Neuronal stem cell (in vitro differentiated cells): ENCODE measurements at regions not wholly inside any gene's neighbourhood (a gene's known extent, or its start where the extent isn't known, plus 50 kb on each side); places are given as distances from the start of the nearest gene placed in this dataset.

Source experiments
- DNase-seq: peaks from one replicate; pipeline ENCODE4 v3.0.0-alpha.2; 2013; ENCODE audit warnings: low spot score
- H2AFZ ChIP-seq: one replicate; pipeline ENCODE4 v1.6.1; 2013; ENCODE audit warnings: mild to moderate bottlenecking, low read length, inconsistent platforms
- H2AK5ac ChIP-seq: 2 replicates; pipeline ENCODE4 v1.6.1; 2013; ENCODE audit warnings: low read depth, mild to moderate bottlenecking, inconsistent platforms, low read length, moderate library complexity, mixed read lengths
- H2BK120ac ChIP-seq: 2 replicates; pipeline ENCODE4 v1.6.1; 2013; ENCODE audit warnings: low read depth, mild to moderate bottlenecking, inconsistent platforms, low read length, moderate library complexity, mixed read lengths
- H2BK12ac ChIP-seq: one replicate; pipeline ENCODE4 v1.6.1; 2013; ENCODE audit warnings: low read length, inconsistent platforms
- H2BK15ac ChIP-seq: 2 replicates; pipeline ENCODE4 v1.6.1; 2013; ENCODE audit warnings: mild to moderate bottlenecking, low read length, inconsistent platforms, mixed read lengths
- H2BK5ac ChIP-seq: one replicate; pipeline ENCODE4 v1.6.1; 2013; ENCODE audit warnings: inconsistent platforms, mild to moderate bottlenecking, low read length, moderate library complexity
- H3K14ac ChIP-seq: one replicate; pipeline ENCODE4 v1.6.1; 2013; ENCODE audit warnings: low read length, inconsistent platforms
- H3K18ac ChIP-seq: 2 replicates; pipeline ENCODE4 v1.6.1; 2013; ENCODE audit warnings: low read length, inconsistent platforms
- H3K23ac ChIP-seq: 2 replicates; pipeline ENCODE4 v1.6.1; 2013; ENCODE audit warnings: low read depth, mild to moderate bottlenecking, mixed read lengths, low read length, inconsistent platforms; ENCODE audit not compliant: poor library complexity
- H3K27ac ChIP-seq: replicated peaks from 3 replicates; pipeline ENCODE4 v1.5.1; 2013; ENCODE audit warnings: low read length, inconsistent platforms
- H3K27me3 ChIP-seq, 3 experiments: 2 replicates each; pipeline ENCODE4 v1.6.1; 2013; ENCODE audit warnings: low read length in 3 of 3, mild to moderate bottlenecking in 2 of 3, inconsistent platforms in 1 of 3, low read depth in 1 of 3, mixed read lengths in 1 of 3, moderate library complexity in 1 of 3; ENCODE audit not compliant: control insufficient read depth in 3 of 3, insufficient read depth in 3 of 3
- H3K36me3 ChIP-seq, 2 donors: replicated peaks in 1 of 2; 2 replicates each; pipeline ENCODE4 v1.6.1; 2013; ENCODE audit warnings: low read length in 2 of 2; ENCODE audit not compliant: control insufficient read depth in 2 of 2, insufficient read depth in 2 of 2
- H3K4ac ChIP-seq: 2 replicates; pipeline ENCODE4 v1.6.1; 2013; ENCODE audit warnings: inconsistent platforms, mild to moderate bottlenecking, low read length, moderate library complexity
- H3K4me1 ChIP-seq, 2 donors: 1 replicate in 1 of 2; 2 replicates in 1 of 2; pipeline ENCODE4 v1.6.1; 2013; ENCODE audit warnings: low read length in 2 of 2, low read depth in 1 of 2; ENCODE audit not compliant: control insufficient read depth in 2 of 2, insufficient read depth in 1 of 2
- H3K4me2 ChIP-seq: one replicate; pipeline ENCODE4 v1.6.1; 2013; ENCODE audit warnings: mild to moderate bottlenecking, low read length, inconsistent platforms; ENCODE audit not compliant: insufficient read depth, poor library complexity, severe bottlenecking
- H3K4me3 ChIP-seq, 2 donors: 2 replicates each; pipeline ENCODE4 v1.5.1; 2013; ENCODE audit warnings: low read length in 2 of 2, mild to moderate bottlenecking in 2 of 2, inconsistent platforms in 1 of 2, moderate library complexity in 1 of 2
- H3K79me1 ChIP-seq: one replicate; pipeline ENCODE4 v1.6.1; 2013; ENCODE audit warnings: low read depth, mild to moderate bottlenecking, inconsistent platforms, low read length, moderate library complexity
- H3K9ac ChIP-seq: one replicate; pipeline ENCODE4 v1.6.1; 2013; ENCODE audit warnings: mild to moderate bottlenecking, low read depth, low read length, inconsistent platforms; ENCODE audit not compliant: poor library complexity
- H3K9me3 ChIP-seq, 2 donors: replicated peaks in 1 of 2; 2 replicates each; pipeline versions ENCODE3 to v1.6.1; 2013; ENCODE audit warnings: low read length in 2 of 2, mild to moderate bottlenecking in 2 of 2, inconsistent platforms in 1 of 2, low read depth in 1 of 2, mixed read lengths in 1 of 2, moderate library complexity in 1 of 2; ENCODE audit not compliant: control insufficient read depth in 2 of 2, insufficient read depth in 1 of 2
- H4K8ac ChIP-seq: one replicate; pipeline ENCODE4 v1.6.1; 2013; ENCODE audit warnings: low read depth, mild to moderate bottlenecking, inconsistent platforms, low read length, moderate library complexity
- H4K91ac ChIP-seq: one replicate; pipeline ENCODE4 v1.6.1; 2013; ENCODE audit warnings: low read length, low read depth, mild to moderate bottlenecking, inconsistent platforms; ENCODE audit not compliant: poor library complexity
- WGBS, 2 donors: extraction: QIAGEN DNeasy Blood & Tissue Kit; methylation state at CpG; one replicate each; pipeline ENCODE4 v1.1.7; 2013; ENCODE audit warnings: missing lambda C conversion rate in 2 of 2, mixed read lengths in 1 of 2; ENCODE audit not compliant: insufficient read length in 2 of 2, insufficient replicate concordance in 1 of 2; ENCODE audit errors: extremely low coverage in 2 of 2; 5-methylcytosine and 5-hydroxymethylcytosine counted together

GRCh38 chr4:43864616-43865146 is 583.9 kb downstream of the KCTD8 start:
- DNase-seq = no peak
- H3K36me3 ChIP-seq = no peaks in the 10 kb centered on the region
- no peak overlapping the region for H4K91ac ChIP-seq
- no peak overlapping the region for H3K27ac ChIP-seq
- no peaks in the 10 kb centered on the region for H3K27me3 ChIP-seq
- H2BK12ac ChIP-seq = no peak overlapping the region
- no peak overlapping the region for H2AFZ ChIP-seq
- H3K14ac ChIP-seq = no peak overlapping the region
- H3K4ac ChIP-seq = no peak overlapping the region
- no peak overlapping the region for H3K4me2 ChIP-seq
- no peak overlapping the region for H4K8ac ChIP-seq
- H2BK5ac ChIP-seq = no peak overlapping the region
- H3K4me3 ChIP-seq = no peak overlapping the region
- no peak overlapping the region for H2BK120ac ChIP-seq
- H3K79me1 ChIP-seq = no peaks in the 10 kb centered on the region
- H2BK15ac ChIP-seq = no peak overlapping the region
- H3K4me1 ChIP-seq = no peaks in the 10 kb centered on the region
- 100% methylated on average over 1 of the region's 5 CpGs; no CpG with 5 or more reads in 1 of the 2 donors for WGBS, 2 donors
- no peak overlapping the region for H3K9ac ChIP-seq
- no peak overlapping the region for H3K18ac ChIP-seq
- H3K9me3 ChIP-seq = no peaks in the 10 kb centered on the region
- no peak overlapping the region for H3K23ac ChIP-seq
- H2AK5ac ChIP-seq = no peak overlapping the region

GRCh38 chr4:43867908-43868307 is 580.7 kb downstream of the KCTD8 start:
- Histone ChIP-seq H3K18ac (no peak overlapping the region), H3K9me3 (no peaks in the 10 kb centered on the region), H3K79me1 (no peaks in the 10 kb centered on the region), H2BK5ac (no peak overlapping the region), H2BK12ac (no peak overlapping the region), H3K14ac (no peak overlapping the region), H3K9ac (no peak overlapping the region), H3K27ac (no peak overlapping the region), H4K8ac (no peak overlapping the region), H3K4ac (no peak overlapping the region), H3K4me3 (no peak overlapping the region), H4K91ac (no peak overlapping the region), H2BK15ac (no peak overlapping the region), H3K4me1 (no peaks in the 10 kb centered on the region), H3K23ac (no peak overlapping the region), H2AK5ac (no peak overlapping the region), H2BK120ac (no peak overlapping the region), H2AFZ (no peak overlapping the region), H3K36me3 (no peaks in the 10 kb centered on the region), H3K27me3 (no peaks in the 10 kb centered on the region), H3K4me2 (no peak overlapping the region)
- WGBS, 2 donors = no CpG with 5 or more reads among the region's 2 CpGs
- no peak for DNase-seq

GRCh38 chr4:43875655-43876054 is 573.0 kb downstream of the KCTD8 start:
- Histone ChIP-seq H3K23ac (no peak overlapping the region), H3K27me3 (no peaks in the 10 kb centered on the region), H2AFZ (no peak overlapping the region), H4K91ac (no peak overlapping the region), H3K4me1 (peaks cover 0 to 2% of the 10 kb centered on the region in 2 donors), H3K36me3 (no peaks in the 10 kb centered on the region), H3K4ac (no peak overlapping the region), H3K4me3 (no peak overlapping the region), H3K9ac (no peak overlapping the region), H4K8ac (no peak overlapping the region), H3K27ac (no peak overlapping the region), H2BK15ac (no peak overlapping the region), H3K4me2 (no peak overlapping the region), H2BK5ac (no peak overlapping the region), H3K9me3 (no peaks in the 10 kb centered on the region), H2BK120ac (no peak overlapping the region), H3K18ac (no peak overlapping the region), H2AK5ac (no peak overlapping the region), H3K14ac (no peak overlapping the region), H3K79me1 (no peaks in the 10 kb centered on the region), H2BK12ac (no peak overlapping the region)
- no CpG with 5 or more reads among the region's 4 CpGs for WGBS, 2 donors
- DNase-seq = no peak

- Histone ChIP-seq H3K9me3 (no peaks in the 10 kb centered on the region), H3K27me3 (no peaks in the 10 kb centered on the region), H3K4me1 (no peaks in the 10 kb centered on the region), H3K4ac (no peak overlapping the region), H4K91ac (no peak overlapping the region), H2BK120ac (no peak overlapping the region), H3K4me2 (no peak overlapping the region), H3K4me3 (no peak overlapping the region), H2BK5ac (no peak overlapping the region), H3K14ac (no peak overlapping the region), H2AFZ (no peak overlapping the region), H3K79me1 (no peaks in the 10 kb centered on the region), H3K36me3 (no peaks in the 10 kb centered on the region), H2AK5ac (no peak overlapping the region), H3K18ac (no peak overlapping the region), H2BK15ac (no peak overlapping the region), H4K8ac (no peak overlapping the region), H3K9ac (no peak overlapping the region), H3K23ac (no peak overlapping the region), H2BK12ac (no peak overlapping the region), H3K27ac (no peak overlapping the region)
- no peak for DNase-seq
- WGBS, 2 donors = no CpG with 5 or more reads among the region's 1 CpG
Measured at GRCh38 chr4:43882470-43882869, 566.1 kb downstream of the KCTD8 start.
